Thymus (tissue), 11 donors: ENCODE measurements at regions not wholly inside any gene's neighbourhood (a gene's known extent, or its start where the extent isn't known, plus 50 kb on each side); places are given as distances from the start of the nearest gene placed in this dataset.
"Not testable (repeated sequence)": the region's sequence is repeated elsewhere in the genome, so short reads cannot be mapped to it uniquely, and the experiment has no call there.

Experiments used
- DNase-seq, 9 donors: peaks; one replicate each; pipeline ENCODE4 v3.0.0-alpha.2; 2013; ENCODE audit warnings: low spot score in 9 of 9, low read depth in 6 of 9, missing footprints in 1 of 9
- H3K27ac ChIP-seq, 2 donors: one replicate each; pipeline ENCODE4 v1.5.1; 2013; ENCODE audit warnings: control low read depth in 1 of 2, low read depth in 1 of 2, low read length in 1 of 2, mild to moderate bottlenecking in 1 of 2, moderate library complexity in 1 of 2
- H3K27me3 ChIP-seq, 2 donors: one replicate each; pipeline ENCODE4 v1.5.1; 2013; ENCODE audit warnings: low read length in 1 of 2; ENCODE audit not compliant: control insufficient read depth in 2 of 2, insufficient read depth in 1 of 2
- H3K36me3 ChIP-seq, 2 donors: one replicate each; pipeline ENCODE4 v1.5.1; 2013; ENCODE audit warnings: low read length in 1 of 2, mild to moderate bottlenecking in 1 of 2, moderate library complexity in 1 of 2; ENCODE audit not compliant: control insufficient read depth in 2 of 2, insufficient read depth in 2 of 2
- H3K4me1 ChIP-seq, 2 donors: one replicate each; pipeline ENCODE4 v1.5.1; 2013; ENCODE audit warnings: low read length in 2 of 2; ENCODE audit not compliant: control insufficient read depth in 2 of 2, insufficient read depth in 2 of 2
- H3K4me3 ChIP-seq, 2 donors: one replicate each; pipeline ENCODE4 v1.5.1; 2013; ENCODE audit warnings: low read length in 2 of 2, control low read depth in 1 of 2, mild to moderate bottlenecking in 1 of 2
- H3K9me3 ChIP-seq, 2 donors: one replicate each; pipeline ENCODE4 v1.5.1; 2013; ENCODE audit warnings: low read length in 1 of 2, mild to moderate bottlenecking in 1 of 2; ENCODE audit not compliant: control insufficient read depth in 2 of 2, insufficient read depth in 1 of 2
- WGBS: extraction: QIAGEN DNeasy Blood & Tissue Kit; methylation state at CpG from one replicate; pipeline ENCODE4 v1.1.7; 2013; 5-methylcytosine and 5-hydroxymethylcytosine counted together
- donor health status: healthy.

GRCh38 chr7:85924062-85924461, 719.6 kb upstream of the GRM3 start:
- WGBS, result 89% methylated on average over 2 of the region's 2 CpGs
- Histone ChIP-seq H3K27me3 (no peaks in the 10 kb centered on the region), H3K27ac (no peak overlapping the region), H3K4me3 (no peak overlapping the region), H3K36me3 (no peaks in the 10 kb centered on the region), H3K9me3 (no peaks in the 10 kb centered on the region), H3K4me1 (no peaks in the 10 kb centered on the region)
- no peak for DNase-seq

GRCh38 chr7:85916016-85916415, 727.7 kb upstream of the GRM3 start:
- no peaks in the 10 kb centered on the region for H3K36me3 ChIP-seq
- no peaks in the 10 kb centered on the region for H3K4me1 ChIP-seq
- DNase-seq, result no peak
- H3K4me3 ChIP-seq, result no peak overlapping the region
- H3K27me3 ChIP-seq, result no peaks in the 10 kb centered on the region
- no peaks in the 10 kb centered on the region for H3K9me3 ChIP-seq
- no peak overlapping the region for H3K27ac ChIP-seq

- no peaks in the 10 kb centered on the region for H3K4me1 ChIP-seq
- no peaks in the 10 kb centered on the region for H3K36me3 ChIP-seq
- no peaks in the 10 kb centered on the region for H3K27me3 ChIP-seq
- DNase-seq, result no peak
- WGBS, result 90% methylated on average over 2 of the region's 2 CpGs
- no peaks in the 10 kb centered on the region for H3K9me3 ChIP-seq
- no peak overlapping the region for H3K27ac ChIP-seq
- no peak overlapping the region for H3K4me3 ChIP-seq
These were observed 727.6 kb upstream of the SEMA3D start for GRCh38 chr7:85914437-85914836.

GRCh38 chr7:85908051-85908450, 721.2 kb upstream of the SEMA3D start:
- no peak for DNase-seq
- Histone ChIP-seq H3K9me3 (no peaks in the 10 kb centered on the region), H3K27me3 (no peaks in the 10 kb centered on the region), H3K36me3 (no peaks in the 10 kb centered on the region), H3K4me3 (no peak overlapping the region), H3K4me1 (no peaks in the 10 kb centered on the region), H3K27ac (no peak overlapping the region)
- 95% methylated on average over 1 of the region's 1 CpG for WGBS

- Histone ChIP-seq H3K27ac (no peak overlapping the region), H3K4me1 (no peaks in the 10 kb centered on the region), H3K36me3 (no peaks in the 10 kb centered on the region), H3K4me3 (no peak overlapping the region), H3K9me3 (no peaks in the 10 kb centered on the region), H3K27me3 (no peaks in the 10 kb centered on the region)
- DNase-seq, result no peak
- WGBS, result 82% methylated on average over 1 of the region's 1 CpG
These were observed 711.1 kb upstream of the SEMA3D start for GRCh38 chr7:85897967-85898366.

GRCh38 chr7:85896531-85896930, 709.7 kb upstream of the SEMA3D start:
- Histone ChIP-seq H3K27me3 (no peaks in the 10 kb centered on the region), H3K4me3 (no peak overlapping the region), H3K36me3 (no peaks in the 10 kb centered on the region), H3K27ac (no peak overlapping the region), H3K4me1 (no peaks in the 10 kb centered on the region), H3K9me3 (no peaks in the 10 kb centered on the region)
- no peak for DNase-seq

- WGBS, result 88% methylated on average over 1 of the region's 1 CpG
- H3K4me1 ChIP-seq, result no peaks in the 10 kb centered on the region
These were observed 709.0 kb upstream of the SEMA3D start for GRCh38 chr7:85895835-85896234.

GRCh38 chr7:85891900-85892299, 705.0 kb upstream of the SEMA3D start:
- WGBS, result 85% methylated on average over 5 of the region's 5 CpGs
- H3K27ac ChIP-seq, H3K36me3 ChIP-seq, H3K27me3 ChIP-seq, H3K4me3 ChIP-seq, H3K9me3 ChIP-seq, H3K4me1 ChIP-seq, DNase-seq: not testable (repeated sequence)

More at GRCh38 chr7:85895835-85896234, 709.0 kb upstream of the SEMA3D start:
- Histone ChIP-seq H3K36me3 (no peaks in the 10 kb centered on the region), H3K4me3 (no peak overlapping the region), H3K9me3 (no peaks in the 10 kb centered on the region), H3K27ac (no peak overlapping the region), H3K27me3 (no peaks in the 10 kb centered on the region)
- no peak for DNase-seq

GRCh38 chr7:85890244-85890811, 703.5 kb upstream of the SEMA3D start:
- no peaks in the 10 kb centered on the region for H3K36me3 ChIP-seq
- H3K4me3 ChIP-seq, result no peak overlapping the region
- no peaks in the 10 kb centered on the region for H3K4me1 ChIP-seq
- no peak for DNase-seq
- no peaks in the 10 kb centered on the region for H3K9me3 ChIP-seq
- no peaks in the 10 kb centered on the region for H3K27me3 ChIP-seq
- H3K27ac ChIP-seq, result no peak overlapping the region

- DNase-seq, result no peak
- no peak overlapping the region for H3K27ac ChIP-seq
- H3K9me3 ChIP-seq, result no peaks in the 10 kb centered on the region
- H3K4me1 ChIP-seq, result no peaks in the 10 kb centered on the region
- no peaks in the 10 kb centered on the region for H3K36me3 ChIP-seq
- no peaks in the 10 kb centered on the region for H3K27me3 ChIP-seq
- H3K4me3 ChIP-seq, result no peak overlapping the region
These were observed 700.3 kb upstream of the SEMA3D start for GRCh38 chr7:85887133-85887532.
